Stimulated activated CD8-positive, alpha-beta memory T cell treated with anti-CD3 and anti-CD28 coated beads, Interleukin-4, amount 100 ng/mL, for 4 hours (primary cell): ENCODE measurements at regions not wholly inside any gene's neighbourhood (a gene's known extent, or its start where the extent isn't known, plus 50 kb on each side); places are given as distances from the start of the nearest gene placed in this dataset.
"Not testable (repeated sequence)": the region's sequence is repeated elsewhere in the genome, so short reads cannot be mapped to it uniquely, and the experiment has no call there.

Source experiments
- DNase-seq, 2 donors: peaks; one replicate each; pipeline ENCODE4 v3.0.0-alpha.2; 2020; ENCODE audit warnings: low read depth in 2 of 2, low spot score in 1 of 2

DNA sequence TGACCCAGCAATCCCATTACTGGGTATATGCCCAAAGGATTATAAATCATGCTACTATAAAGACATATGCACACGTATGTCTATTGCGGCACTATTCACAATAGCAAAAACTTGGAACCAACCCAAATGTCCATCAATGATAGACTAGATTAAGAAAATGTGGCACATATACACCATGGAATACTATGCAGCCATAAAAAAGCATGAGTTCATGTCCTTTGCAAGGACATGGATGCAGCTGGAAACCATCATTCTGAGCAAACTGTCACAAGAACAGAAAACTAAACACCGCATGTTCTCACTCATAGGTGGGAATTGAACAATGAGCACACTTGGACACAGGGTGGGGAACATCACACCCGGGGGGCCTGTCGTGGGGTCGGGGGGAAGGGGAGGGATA lies 80.1 kb upstream of the TMEM170B start:
- DNase-seq: not testable (repeated sequence)

DNA sequence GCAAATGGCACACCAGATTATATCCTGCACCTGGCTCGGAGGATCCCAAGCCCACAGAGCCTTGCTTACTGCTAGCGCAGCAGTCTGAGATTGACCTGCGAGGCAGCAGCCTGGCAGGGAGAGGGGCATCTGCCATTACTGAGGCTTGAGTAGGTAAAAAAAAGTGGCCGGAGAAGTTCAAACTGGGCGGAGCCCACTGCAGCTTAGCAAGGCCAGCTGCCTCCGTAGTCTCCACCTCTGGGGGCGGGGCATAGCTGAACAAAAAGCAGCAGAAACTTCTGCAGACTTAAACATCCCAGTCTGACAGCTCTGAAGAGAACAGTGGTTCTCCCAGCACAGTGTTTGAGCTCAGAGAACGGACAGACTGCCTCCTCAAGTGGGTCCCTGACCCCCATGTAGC lies 85.4 kb upstream of the TMEM170B start:
- not testable (repeated sequence) for DNase-seq

DNA sequence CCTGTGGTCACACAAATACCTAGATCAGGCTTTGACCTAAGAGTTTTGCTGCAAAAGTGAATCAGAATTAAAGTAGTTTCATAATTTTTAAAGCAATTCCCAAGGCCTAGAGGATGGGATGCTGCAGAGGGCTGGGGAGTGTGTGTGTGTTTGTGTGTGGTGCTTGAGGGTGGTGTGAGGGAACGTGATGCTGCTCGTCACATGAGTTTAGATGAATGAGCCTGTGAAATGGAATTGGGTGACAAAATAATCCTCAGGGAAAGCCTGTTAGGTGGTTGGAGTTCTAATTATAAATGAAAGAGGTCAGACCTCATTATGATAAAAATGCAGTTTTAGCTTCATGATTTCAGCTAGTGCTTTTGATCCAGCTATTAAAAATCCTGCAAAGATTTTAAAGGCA lies 87.5 kb upstream of the TMEM170B start:
- no peak for DNase-seq

DNA sequence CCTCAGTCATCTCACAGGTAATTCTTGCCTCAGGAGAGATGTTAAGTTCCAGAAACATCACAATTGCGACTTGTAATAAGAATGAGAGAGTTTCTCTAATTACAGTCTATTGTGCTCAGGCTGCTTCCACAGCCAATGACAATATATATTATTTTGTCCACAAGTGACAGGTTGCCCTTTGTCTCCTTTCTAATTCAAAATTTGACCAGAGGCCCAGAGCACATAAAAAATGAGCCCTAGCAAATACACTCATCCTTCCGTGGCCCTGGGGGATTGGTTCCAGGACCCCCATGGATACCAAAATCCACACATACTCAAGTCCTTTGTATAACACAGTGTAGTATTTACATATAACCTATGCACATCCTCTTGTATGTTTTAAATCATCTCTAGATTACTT lies 88.1 kb upstream of the TMEM170B start:
- DNase-seq: no peak

DNA sequence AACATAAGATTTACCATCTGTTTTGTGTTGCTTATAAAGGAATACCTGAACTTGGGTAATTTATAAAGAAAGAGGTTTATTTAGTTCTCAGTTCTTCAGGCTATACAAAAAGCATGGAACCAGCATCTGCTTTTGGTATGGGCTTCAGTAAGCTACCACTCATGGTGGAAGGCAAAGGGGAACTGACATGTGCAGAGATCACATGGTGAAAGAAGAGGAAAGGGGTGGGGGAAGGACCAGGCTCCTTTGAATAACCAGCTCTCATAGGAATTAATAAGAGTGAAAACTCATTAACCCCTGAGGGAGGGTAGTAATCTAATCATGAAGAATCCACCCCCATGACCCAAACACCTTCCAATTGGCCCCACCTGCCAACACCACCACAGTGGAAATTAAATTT lies 89.5 kb upstream of the TMEM170B start:
- DNase-seq: no peak

DNA sequence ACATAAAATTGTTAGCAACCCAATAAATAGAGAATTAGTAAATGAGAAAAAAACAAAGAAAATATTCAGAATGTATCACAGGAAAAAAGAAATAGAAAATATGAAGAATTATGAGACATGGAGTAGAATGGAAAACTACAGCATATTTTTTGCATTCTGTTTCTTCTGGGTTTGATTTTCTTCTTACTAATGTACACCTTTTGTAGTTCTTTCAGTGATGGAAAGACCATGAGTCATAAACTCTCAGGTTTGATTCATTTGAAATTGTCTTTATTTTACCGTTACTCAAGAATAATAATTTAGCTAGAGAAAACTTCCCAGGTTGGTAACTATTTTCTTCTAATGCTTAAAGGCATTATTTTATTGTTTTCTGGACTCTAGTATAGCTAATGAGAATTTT lies 90.3 kb upstream of the TMEM170B start:
- DNase-seq: no peak

DNA sequence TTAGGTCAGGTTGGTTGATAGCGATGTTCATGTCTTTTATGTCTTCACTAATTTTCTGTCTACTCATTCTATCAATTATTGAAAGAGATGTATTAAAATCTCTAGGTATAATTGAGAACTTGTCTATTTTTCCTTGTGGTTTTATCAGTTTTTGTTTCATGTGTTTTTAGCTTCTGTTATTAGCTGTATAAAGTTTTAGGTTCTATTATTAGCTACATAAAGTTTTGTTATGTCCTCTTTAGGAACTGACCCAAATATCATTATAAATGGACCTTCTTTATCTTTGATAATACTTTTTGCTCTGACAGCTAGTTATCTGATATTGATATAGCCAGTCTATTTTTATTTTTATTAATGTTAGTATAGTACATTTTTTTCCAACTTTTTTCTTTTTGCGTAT lies 92.4 kb upstream of the TMEM170B start:
- no peak for DNase-seq

DNA sequence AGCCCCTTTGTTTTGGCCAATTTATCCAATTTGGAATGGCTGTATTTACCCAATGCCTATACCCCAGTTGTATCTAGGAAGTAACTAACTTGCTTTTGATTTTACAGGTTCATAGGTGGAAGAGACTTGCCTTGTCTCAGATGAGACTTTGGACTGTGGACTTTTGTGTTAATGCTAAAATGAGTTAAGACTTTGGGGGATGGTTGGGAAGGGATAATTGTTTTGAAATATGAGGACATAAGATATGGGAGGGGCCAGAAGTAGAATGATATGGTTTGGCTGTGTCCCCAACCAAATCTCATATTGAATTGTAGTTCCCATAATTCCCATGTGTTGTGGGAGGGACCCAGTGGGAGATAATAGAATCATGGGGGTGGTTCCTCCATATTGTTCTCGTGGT lies 94.4 kb upstream of the TMEM170B start:
- not testable (repeated sequence) for DNase-seq

DNA sequence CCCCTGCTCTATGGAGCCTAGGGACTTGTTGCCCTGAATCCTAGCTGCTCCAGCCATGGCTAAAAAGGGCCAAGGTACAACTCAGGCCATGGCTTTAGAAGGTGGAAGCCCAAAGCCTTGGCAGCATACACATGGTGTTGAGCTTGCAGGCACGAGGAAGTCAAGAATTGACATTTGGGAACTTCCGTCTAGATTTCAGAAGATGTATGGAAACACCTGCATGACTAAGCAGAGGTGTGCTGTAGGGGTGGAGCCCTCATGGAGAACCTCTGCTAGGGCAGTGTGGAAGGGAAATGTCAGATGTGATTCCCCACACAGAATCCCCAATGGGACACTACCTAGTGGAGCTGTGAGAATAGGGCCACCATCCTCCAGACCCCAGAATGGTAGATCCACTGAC lies 95.1 kb upstream of the TMEM170B start:
- no peak for DNase-seq

DNA sequence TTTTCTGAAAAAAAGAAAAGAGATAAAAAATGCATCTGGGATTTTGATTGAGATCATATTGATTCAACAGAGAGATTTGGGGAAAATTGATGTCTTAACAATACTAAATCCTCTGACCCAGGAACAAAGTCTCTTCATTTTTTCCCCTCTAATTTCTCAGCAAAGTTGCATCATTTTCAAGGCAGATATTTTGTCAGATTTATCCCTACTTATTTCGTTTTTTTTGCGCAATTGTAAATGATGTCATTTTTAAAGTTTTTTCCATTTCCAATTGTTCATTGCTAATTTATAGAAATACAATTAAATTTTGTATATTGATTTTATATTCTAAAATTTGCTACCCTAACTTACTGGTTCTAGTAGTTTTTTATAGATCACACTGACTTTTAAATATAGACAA lies 97.7 kb upstream of the TMEM170B start:
- DNase-seq: no peak

DNA sequence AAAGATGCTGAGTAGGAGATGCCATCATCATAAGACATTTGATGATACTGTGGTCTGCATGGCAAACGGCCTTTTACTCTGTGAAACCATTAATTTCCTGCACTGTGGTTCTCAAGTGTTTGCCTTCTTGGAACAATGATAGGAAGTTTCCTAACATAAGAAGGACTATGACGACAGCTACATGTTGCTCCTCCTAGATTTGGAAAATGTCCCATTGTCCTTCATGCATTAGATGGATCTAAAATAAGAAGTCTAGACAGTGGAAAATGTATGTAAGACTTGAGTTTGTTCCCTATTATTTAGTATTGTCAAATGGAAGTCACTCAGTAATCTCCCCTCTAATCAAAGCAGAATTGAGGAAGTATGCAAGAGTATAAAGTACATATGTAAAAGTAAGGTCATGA lies 98.5 kb upstream of the TMEM170B start:
- no peak for DNase-seq

DNA sequence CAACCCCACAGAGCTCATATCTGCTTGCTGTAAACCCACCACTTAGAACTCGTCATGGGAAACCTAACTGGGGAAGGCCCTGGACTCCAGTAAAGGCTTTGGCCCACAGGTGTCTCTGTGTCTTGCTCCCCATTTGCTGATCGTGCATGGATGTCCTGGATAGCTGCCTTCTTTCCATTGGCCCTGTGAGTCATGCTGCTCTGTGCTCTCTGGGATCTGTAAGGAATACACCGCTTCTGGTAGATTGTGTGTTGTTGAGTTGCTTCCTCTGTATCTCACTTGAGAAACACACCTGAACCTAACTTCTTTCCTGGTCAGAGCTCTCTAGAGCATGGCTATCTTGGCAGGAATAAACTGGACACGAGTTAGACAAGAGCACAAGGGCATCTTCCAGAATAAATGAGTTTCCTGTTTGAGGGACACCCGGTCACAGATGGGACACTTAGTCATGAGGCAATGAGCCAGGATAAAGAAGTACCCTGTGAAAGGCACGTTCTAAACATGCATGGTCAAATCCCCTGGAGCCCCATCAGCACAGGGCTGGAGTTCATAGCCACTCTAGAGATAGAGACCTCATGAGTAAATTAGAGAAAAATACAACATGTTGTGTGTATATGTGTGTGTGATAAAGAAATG lies 99.6 kb upstream of the TMEM170B start:
- DNase-seq: no peak

DNA sequence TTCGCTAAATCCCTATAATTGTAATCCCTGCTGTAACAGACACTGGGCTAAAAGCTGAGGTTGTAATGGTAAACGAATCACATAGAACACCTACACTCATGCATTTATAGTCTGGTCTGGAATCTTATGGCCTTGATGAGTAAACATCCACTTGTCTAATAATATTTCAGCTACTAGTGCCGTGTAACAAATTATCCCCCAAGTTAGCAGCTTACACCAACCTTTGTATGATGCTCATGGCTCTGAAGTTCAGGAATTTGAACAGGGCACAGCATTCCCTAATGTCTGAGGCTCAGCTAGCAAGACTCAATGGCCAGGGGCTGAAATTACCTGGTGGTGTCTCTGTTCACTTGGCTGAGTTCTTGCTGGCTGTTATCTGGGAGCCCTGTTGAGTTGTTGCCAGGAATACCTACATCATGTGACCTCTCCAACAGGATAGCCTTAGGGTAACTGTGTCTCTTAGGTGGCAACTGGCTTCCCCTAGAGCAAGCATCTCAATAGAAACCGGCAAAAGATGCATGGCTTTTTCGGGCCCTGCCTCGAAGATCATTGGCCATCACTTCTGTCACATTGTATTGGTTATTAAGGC lies 100.9 kb upstream of the TMEM170B start:
- no peak for DNase-seq

DNA sequence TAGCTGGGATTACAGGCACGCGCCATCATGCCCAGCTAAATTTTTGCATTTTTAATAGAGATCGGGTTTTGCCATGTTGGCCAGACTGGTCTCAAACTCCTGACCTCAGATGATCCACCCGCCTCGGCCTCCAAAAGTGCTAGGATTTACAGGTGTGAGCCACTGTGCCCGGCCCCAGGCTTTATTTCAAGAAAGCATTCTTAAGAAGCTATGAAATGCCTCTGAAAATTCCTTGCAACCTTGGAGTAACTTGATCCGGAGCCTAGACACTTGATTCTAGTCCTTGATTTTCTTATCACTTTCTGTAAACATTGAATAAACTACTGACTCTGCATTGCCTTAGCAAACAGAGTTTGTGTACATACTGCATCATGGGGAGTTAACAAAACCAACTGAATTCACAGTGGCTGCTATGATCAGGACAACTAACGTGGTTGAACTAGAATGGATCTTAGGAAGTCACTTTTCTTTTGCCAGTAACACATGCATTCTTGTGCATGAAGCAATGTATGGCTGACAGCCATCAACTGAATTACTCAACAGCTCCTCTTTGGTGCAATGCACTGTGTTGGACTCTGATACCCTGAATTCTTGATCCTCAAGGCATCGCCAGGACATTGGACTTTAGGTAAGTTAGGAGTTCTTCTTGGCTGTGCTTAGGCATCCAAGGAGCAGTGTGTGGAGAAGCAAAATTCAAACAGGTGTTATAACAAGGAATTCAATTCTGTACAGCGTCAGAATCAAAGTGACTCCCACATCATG lies 102.8 kb upstream of the TMEM170B start:
- DNase-seq: no peak

DNA sequence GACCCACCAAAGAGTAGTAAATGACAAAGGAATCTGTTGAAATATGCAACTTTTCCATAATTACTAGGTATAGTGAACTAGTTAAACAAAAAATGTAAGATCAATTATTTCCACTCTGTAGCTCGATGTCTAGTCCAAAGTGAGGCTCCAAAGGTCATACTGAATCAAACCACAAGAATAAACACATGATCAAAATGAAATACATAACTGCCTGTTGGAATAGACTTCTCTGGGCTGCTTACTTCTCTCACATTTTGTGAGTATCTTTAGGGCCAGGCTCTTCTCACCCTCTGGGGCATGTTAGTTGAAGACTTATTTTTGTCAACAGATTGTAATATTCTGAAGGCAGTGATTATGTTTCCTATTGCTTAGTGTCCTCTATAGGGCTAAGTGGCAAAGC lies 103.7 kb upstream of the TMEM170B start:
- DNase-seq: no peak

DNA sequence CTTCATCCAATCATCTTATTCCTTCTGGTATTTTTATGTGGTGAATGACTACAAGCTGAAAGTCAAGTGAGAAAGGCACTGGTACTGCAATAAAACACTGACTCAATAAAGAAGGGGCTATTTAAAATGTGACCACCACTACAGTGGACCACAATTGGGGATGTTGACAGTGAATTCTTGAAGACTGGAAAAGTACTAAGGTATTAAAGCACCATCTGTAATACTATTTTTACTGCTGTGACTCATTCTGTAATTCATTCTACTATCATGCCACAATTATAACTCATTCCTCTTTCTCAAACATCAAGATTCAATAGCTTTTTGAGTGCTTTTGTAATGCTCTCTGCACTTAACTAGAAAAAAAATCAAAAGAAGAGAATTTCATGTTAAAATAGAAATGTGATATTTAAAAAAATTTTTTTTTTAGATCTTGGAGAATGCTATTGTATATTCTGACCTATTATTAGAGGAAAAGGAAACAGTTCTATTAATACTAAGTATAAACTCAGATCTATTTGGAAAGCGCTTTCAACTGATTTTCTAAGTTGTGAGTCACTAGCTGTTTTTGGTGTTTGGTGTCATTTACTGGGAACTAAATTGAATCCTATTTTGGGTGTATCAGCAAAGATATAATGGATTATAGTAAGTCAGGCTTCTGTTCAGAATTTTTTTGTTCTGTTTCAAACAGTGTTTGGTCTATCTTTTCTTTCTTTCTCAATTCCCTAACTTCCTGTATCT lies 104.7 kb upstream of the TMEM170B start:
- no peak for DNase-seq

DNA sequence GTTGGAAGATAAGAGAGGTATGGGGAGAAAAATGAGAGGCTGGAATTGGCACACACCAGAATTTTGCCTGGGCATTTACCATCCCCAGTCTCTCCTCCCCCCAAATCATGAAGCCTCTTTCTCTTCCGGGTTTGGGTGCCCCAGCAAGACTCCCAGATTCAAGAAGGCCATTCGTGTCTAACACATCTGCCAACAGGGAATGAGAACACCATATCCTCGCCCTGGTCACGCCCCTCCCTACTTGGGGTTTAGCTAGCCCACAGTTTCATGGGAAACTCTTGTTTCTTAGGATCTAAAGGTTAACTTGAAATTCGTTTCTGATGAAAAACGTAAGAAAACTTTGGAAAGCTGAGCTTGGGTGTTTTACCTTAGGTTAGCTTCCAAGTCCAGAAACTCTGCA lies 105.5 kb upstream of the TMEM170B start:
- no peak for DNase-seq

DNA sequence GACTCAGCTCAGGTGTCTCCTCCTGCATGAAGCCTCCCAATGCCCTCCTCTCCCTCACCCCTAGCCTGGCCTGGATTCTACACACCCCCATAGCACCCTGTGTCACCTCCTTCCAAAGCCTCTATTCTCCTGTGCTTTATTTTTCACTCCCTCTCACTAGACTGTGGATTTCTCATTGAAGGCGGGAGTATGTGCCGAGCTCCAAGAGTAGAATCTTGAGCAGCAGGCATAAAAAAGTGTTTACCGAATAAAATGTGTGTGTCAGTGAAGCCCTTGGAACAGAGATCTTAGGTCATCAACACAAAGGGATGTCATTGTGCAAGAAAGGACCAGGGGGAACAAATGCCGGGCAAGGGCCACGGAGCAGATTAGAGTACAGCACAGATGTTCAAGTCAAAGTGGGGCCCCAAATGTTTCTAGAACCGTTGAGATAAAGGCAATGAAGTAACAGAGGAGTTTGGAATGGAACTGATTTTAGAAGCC lies 106.1 kb upstream of the TMEM170B start:
- DNase-seq: no peak

DNA sequence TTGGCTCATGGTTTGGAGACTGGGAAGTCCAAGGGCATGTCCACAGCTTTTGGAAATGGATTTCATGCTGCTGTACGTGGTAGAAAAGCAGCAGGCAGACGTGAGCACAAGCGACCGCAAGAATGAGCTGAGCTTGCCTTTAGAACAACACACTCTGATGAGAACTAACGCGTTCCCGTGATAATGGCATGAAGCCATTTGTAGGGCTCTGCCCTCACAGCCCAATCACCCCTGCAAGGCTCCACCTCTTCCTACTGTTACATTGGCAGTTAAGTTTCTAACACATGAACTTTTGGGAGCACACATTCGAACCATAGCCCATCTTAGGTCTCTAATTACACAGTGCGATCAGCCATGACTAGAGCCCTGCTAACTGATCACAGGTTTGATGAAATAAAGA lies 107.5 kb upstream of the TMEM170B start:
- DNase-seq: no peak

DNA sequence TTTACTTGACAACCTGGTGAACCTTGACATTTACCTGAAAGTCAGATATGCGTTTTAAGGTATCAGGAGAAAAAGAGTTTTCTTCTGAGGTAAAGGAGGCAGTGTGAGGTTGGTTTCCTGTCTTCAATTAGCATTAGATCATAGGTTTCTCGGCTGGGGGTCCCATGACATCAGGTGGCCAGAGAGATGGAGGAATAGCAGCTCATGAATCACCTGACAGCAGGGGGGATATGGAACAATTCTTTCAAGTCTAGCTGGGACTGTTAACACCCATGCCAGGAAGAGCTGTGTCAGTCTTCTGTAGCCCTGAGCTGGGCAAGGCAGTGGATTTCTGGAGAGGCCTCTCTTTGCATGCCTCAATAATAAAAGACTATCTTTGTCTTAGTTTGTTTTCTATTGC lies 108.0 kb upstream of the TMEM170B start:
- no peak for DNase-seq

DNA sequence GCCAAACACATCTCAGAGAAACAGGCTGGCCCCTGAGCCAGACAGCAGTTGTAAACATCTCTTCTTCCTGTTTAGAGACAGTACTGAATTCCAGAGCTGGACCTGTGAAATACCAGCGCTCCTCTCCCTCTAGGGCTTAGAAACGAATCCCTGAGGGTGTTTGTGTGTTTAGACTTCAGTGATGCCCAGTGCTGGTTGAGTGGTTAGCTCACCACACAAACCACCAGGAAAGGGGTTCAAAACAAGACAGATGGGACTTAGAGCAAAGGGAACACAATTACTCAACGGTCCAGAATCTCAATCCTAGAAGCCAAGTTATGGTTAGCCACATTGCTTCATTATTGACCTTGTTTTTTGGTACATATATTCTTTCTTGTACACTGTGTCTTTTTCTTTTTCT lies 108.7 kb upstream of the TMEM170B start:
- DNase-seq: no peak

DNA sequence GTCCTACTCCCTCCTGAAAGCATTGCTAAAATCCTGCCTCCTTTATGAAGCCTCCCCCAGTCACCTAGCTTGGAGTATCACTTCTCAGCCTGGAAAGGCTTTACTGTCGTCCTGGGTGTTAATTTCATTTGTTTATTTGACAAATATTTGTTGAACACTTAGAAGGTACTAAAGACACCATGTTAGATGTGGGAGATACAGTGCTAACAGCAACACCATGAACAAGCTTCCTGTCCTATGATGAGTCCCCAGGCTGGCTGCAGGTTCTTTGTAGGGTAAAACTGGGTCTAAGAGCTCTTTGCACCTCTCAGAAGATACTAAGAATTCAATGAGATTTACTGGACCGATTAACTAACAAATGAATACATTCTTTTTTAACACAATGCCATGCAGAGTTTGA lies 109.2 kb upstream of the TMEM170B start:
- no peak for DNase-seq
